PFSK-1 (cell line): ENCODE measurements at regions not wholly inside any gene's neighbourhood (a gene's known extent, or its start where the extent isn't known, plus 50 kb on each side); places are given as distances from the start of the nearest gene placed in this dataset.

Source experiments
- FOXP2 ChIP-seq: optimal IDR thresholded peaks from 2 replicates; pipeline ENCODE3; 2011; ENCODE audit warnings: borderline replicate concordance, control low read depth, inconsistent platforms; ENCODE audit not compliant: insufficient read depth; ENCODE audit errors: extremely low read length, extremely low read depth
- POLR2AphosphoS5 ChIP-seq: IDR thresholded peaks from 2 replicates; pipeline ENCODE4 v1.6.1; 2012; ENCODE audit warnings: low read depth, mild to moderate bottlenecking, control low read depth, low read length, moderate library complexity
- REST ChIP-seq, 2 experiments: IDR thresholded peaks; 2 replicates each; pipeline versions ENCODE4 v1.6.1 to v1.8.0; 2011 to 2012; ENCODE audit warnings: low read depth in 2 of 2, low read length in 2 of 2, control low read depth in 1 of 2, inconsistent platforms in 1 of 2, mild to moderate bottlenecking in 1 of 2, moderate library complexity in 1 of 2; ENCODE audit not compliant: insufficient read depth in 1 of 2
- SIN3A ChIP-seq: IDR thresholded peaks from 2 replicates; pipeline ENCODE4 v1.6.1; 2012; ENCODE audit warnings: mild to moderate bottlenecking, low read length, moderate library complexity, borderline replicate concordance; ENCODE audit not compliant: insufficient read depth
- TAF1 ChIP-seq: IDR thresholded peaks from 2 replicates; pipeline ENCODE4 v1.6.1; 2012; ENCODE audit warnings: low read length, control low read depth, borderline replicate concordance; ENCODE audit not compliant: insufficient read depth

- TF ChIP-seq POLR2AphosphoS5 = no peak
- no peak for TF ChIP-seq TAF1
- no peak for TF ChIP-seq FOXP2
- no peak for TF ChIP-seq REST (IDR thresholded peaks at IDR 0.05; ENCODE audit: insufficient read depth in 1 of 2, low read depth in 2 of 2, low read length in 2 of 2)
Observed at GRCh38 chr2:128969374-128969773, 650.7 kb upstream of the HS6ST1 start.

- TF ChIP-seq REST (IDR thresholded peaks at IDR 0.05; ENCODE audit: insufficient read depth in 1 of 2, low read depth in 2 of 2, low read length in 2 of 2) (no peak), POLR2AphosphoS5 (no peak), SIN3A (no peak), FOXP2 (no peak), TAF1 (no peak)
Observed at GRCh38 chr2:128970332-128971116, 651.9 kb upstream of the HS6ST1 start.

- TF ChIP-seq SIN3A (no peak), TAF1 (no peak), FOXP2 (no peak), POLR2AphosphoS5 (no peak), REST (IDR thresholded peaks at IDR 0.05; ENCODE audit: insufficient read depth in 1 of 2, low read depth in 2 of 2, low read length in 2 of 2) (no peak)
Observed at GRCh38 chr2:128973566-128973965, 654.9 kb upstream of the HS6ST1 start.

- TF ChIP-seq FOXP2 (no peak), SIN3A (no peak), POLR2AphosphoS5 (no peak), TAF1 (no peak), REST (IDR thresholded peaks at IDR 0.05; ENCODE audit: insufficient read depth in 1 of 2, low read depth in 2 of 2, low read length in 2 of 2) (no peak)
Observed at GRCh38 chr2:128978212-128978611, 659.5 kb upstream of the HS6ST1 start.

- TF ChIP-seq FOXP2 (no peak), POLR2AphosphoS5 (no peak), TAF1 (no peak), SIN3A (no peak), REST (IDR thresholded peaks at IDR 0.05; ENCODE audit: insufficient read depth in 1 of 2, low read depth in 2 of 2, low read length in 2 of 2) (no peak)
Observed at GRCh38 chr2:128979182-128979581, 660.5 kb upstream of the HS6ST1 start.
